Activated CD8-positive, alpha-beta memory T cell treated with anti-CD3 and anti-CD28 coated beads for 4 hours (primary cell): ENCODE measurements at regions not wholly inside any gene's neighbourhood (a gene's known extent, or its start where the extent isn't known, plus 50 kb on each side); places are given as distances from the start of the nearest gene placed in this dataset.

Experiments
- DNase-seq, 2 donors: peaks; one replicate each; pipeline ENCODE4 v3.0.0-alpha.2; 2020; ENCODE audit warnings: low read depth in 2 of 2

GRCh38 chr14:32022938-32023466 lies 54.1 kb upstream of the ARHGAP5 start:
- no peak for DNase-seq

DNA sequence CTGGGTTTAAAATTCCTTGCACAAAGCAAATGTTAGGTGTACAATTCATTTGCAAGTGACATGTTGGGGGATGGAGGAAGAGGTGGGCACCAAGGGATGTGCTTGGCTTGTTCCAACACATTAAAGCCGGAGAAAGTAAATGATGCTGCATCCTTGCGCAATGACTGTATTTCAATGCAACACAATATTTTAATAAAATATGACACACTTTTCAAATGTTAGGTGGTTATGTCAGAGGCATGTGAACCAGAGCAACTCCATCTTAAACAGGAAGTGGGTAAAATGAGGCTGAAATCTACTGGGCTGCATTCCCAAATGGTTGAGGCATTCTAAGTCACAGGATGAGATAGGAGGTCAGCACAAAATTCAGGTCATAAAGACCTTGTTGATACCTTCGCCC lies 53.6 kb upstream of the ARHGAP5 start:
- no peak for DNase-seq

DNA sequence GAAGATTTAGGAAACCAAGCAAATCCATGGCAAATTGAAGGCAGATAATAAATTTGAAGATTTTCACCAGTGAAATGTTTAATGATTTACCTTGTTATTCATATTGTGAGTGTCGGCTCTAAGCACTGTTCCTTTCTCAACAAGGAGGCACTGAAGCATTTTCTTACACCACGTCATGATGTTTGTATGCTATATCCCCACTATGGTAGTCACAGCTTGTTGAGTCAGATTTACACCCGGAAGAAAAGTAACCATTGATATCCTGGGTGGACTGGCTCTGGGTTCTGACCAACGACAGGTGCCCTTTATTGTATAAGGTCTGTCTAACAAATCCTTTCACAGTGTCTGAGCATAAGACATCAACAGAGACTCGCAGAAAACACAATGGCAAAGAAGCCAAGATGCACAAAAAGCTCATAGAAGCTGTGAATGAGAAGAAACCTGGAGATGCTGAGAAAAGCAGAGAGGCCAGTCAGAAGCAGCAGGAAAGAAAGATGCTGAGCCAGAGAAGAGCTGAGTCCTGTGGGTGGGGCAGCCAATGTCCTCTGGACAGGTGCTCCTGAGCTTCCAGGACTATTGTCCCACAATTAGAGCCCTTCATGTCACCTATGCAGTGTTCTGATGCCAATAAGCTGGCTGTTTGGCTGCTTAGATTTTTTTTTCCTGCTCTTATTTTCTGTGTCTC lies 49.7 kb upstream of the ARHGAP5 start:
- DNase-seq: no peak
